Keratinocyte (primary cell): ENCODE measurements at regions not wholly inside any gene's neighbourhood (a gene's known extent, or its start where the extent isn't known, plus 50 kb on each side); places are given as distances from the start of the nearest gene placed in this dataset.

Experiments
- CTCF ChIP-seq, 3 experiments: IDR thresholded peaks in 1 of 3; conservative IDR thresholded peaks in 1 of 3; optimal IDR thresholded peaks in 1 of 3; 2 replicates in 2 of 3; 3 replicates in 1 of 3; pipeline versions ENCODE3 to v1.5.1; 2011; ENCODE audit warnings: low read length in 3 of 3, mild to moderate bottlenecking in 3 of 3, moderate library complexity in 2 of 3, control low read depth in 1 of 3, inconsistent platforms in 1 of 3; ENCODE audit not compliant: insufficient read depth in 2 of 3; ENCODE audit errors: extremely low read depth in 1 of 3
- EZH2 ChIP-seq: IDR thresholded peaks from one replicate; pipeline ENCODE4 v1.6.1; 2012; ENCODE audit warnings: inconsistent platforms, mild to moderate bottlenecking, low read length, moderate library complexity

- TF ChIP-seq CTCF (optimal IDR thresholded peaks at IDR 0.05 in 1 of 3, IDR thresholded peaks at IDR 0.05 in 1 of 3, conservative IDR thresholded peaks at IDR 0.05 in 1 of 3; ENCODE audit: extremely low read depth in 1 of 3, insufficient read depth in 2 of 3, low read length in 3 of 3) (no peak), EZH2 (no peak)
Observed at GRCh38 chr14:82011460-82011859, 477.8 kb upstream of the SEL1L start.
